ENCODE measurements at regions not wholly inside any gene's neighbourhood (a gene's known extent, or its start where the extent isn't known, plus 50 kb on each side); places are given as distances from the start of the nearest gene placed in this dataset.

DNA sequence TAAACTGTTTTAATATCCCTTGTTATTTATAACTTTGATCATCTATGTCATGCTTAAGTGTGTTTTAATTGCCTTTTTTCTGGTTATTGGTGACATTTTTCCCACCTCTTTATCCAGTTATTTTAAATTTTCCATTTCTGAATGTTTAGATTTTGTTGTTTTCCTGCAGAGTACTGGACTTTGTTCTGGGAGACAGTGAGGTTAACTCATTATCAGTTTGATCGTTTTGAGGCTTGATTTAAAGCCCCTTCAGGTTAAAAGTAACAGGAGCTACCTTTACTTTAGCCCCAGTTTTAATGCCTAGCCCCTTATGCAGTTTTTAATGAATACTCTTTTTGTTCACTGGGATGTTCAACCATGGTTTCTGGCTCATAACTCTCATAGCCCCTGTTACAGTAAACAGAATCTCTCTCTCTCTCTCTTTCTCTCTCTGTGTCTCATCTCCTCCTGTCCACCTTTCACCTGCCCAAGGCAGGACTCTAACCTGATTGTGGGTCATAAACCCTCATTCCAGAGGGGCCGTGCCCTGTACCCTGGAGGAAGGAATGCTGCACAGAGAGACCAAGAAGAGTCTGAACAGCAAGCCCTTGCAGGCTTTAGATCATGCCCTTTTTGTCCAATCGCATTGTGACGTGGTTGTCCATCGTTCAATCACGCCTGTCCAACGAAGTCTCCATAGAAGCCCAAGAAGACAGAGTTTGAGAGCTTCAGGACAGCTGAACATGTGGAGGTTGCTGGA, 91.8 kb upstream of the WDR72 start:
- no peaks in the 10 kb centered on the region for H3K27me3 ChIP-seq (ENCODE audit: control insufficient read depth, insufficient read depth, low read length)
- no peaks in the 10 kb centered on the region for H3K9me3 ChIP-seq (ENCODE audit: control insufficient read depth, insufficient read depth, low read depth, low read length)
- no peak overlapping the region for H3K4me3 ChIP-seq (replicated peaks in 1 of 4; ENCODE audit: control extremely low read depth in 1 of 4, insufficient read depth in 1 of 4, low read depth in 3 of 4, low read length in 4 of 4)
- no peaks in the 10 kb centered on the region for H4K20me1 ChIP-seq (ENCODE audit: control insufficient read depth, extremely low read depth, insufficient read depth, low read length)
- no peaks in the 10 kb centered on the region for H3K4me1 ChIP-seq (ENCODE audit: control insufficient read depth, extremely low read depth, insufficient read depth, low read length)
- H3K27ac ChIP-seq (ENCODE audit: insufficient read depth, low read length), result no peak overlapping the region
- DNase-seq (ENCODE audit: low read depth in 2 of 2), result no peak
- H3K4me2 ChIP-seq (ENCODE audit: extremely low read depth, insufficient read depth, low read length), result no peak overlapping the region
- H3K36me3 ChIP-seq (ENCODE audit: control insufficient read depth, insufficient read depth, low read length), result no peaks in the 10 kb centered on the region
- H3K79me2 ChIP-seq (ENCODE audit: control insufficient read depth, insufficient read depth, low read length), result no peaks in the 10 kb centered on the region
- H3K9ac ChIP-seq (ENCODE audit: insufficient read depth, low read length), result no peak overlapping the region
- TF ChIP-seq EZH2 (IDR thresholded peaks at IDR 0.05; ENCODE audit: low read length, missing control alignments), result no peak
- TF ChIP-seq, protein P1, sequence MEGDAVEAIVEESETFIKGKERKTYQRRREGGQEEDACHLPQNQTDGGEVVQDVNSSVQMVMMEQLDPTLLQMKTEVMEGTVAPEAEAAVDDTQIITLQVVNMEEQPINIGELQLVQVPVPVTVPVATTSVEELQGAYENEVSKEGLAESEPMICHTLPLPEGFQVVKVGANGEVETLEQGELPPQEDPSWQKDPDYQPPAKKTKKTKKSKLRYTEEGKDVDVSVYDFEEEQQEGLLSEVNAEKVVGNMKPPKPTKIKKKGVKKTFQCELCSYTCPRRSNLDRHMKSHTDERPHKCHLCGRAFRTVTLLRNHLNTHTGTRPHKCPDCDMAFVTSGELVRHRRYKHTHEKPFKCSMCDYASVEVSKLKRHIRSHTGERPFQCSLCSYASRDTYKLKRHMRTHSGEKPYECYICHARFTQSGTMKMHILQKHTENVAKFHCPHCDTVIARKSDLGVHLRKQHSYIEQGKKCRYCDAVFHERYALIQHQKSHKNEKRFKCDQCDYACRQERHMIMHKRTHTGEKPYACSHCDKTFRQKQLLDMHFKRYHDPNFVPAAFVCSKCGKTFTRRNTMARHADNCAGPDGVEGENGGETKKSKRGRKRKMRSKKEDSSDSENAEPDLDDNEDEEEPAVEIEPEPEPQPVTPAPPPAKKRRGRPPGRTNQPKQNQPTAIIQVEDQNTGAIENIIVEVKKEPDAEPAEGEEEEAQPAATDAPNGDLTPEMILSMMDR (conservative IDR thresholded peaks at IDR 0.05 in 1 of 2, IDR thresholded peaks at IDR 0.05 in 1 of 2; ENCODE audit: low read depth in 1 of 2, low read length in 2 of 2), result no peak
- H2AFZ ChIP-seq (ENCODE audit: low read length), result no peak overlapping the region

DNA sequence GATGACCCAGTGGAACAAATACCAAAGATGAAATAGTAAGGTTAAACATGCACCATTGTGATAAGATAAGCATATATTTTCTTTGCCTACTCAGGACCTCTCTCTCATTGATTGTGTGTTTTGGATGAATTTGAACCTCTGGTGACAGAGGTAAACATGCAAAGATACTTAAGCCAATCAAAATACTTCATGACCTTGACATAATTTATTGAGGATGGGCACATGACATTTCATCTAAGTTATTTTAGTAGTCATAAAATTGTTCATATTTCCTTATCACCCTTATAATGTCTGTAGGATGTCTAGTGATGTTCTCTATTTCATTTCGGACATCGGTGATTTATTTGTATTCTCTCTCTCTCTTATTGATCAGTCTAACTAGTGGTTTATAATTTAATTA, 88.3 kb upstream of the WDR72 start:
- DNase-seq (ENCODE audit: low read depth in 2 of 2), result no peak
- no peak overlapping the region for H3K4me2 ChIP-seq (ENCODE audit: extremely low read depth, insufficient read depth, low read length)
- H3K27me3 ChIP-seq (ENCODE audit: control insufficient read depth, insufficient read depth, low read length), result no peaks in the 10 kb centered on the region
- H3K9ac ChIP-seq (ENCODE audit: insufficient read depth, low read length), result no peak overlapping the region
- H4K20me1 ChIP-seq (ENCODE audit: control insufficient read depth, extremely low read depth, insufficient read depth, low read length), result no peaks in the 10 kb centered on the region
- H3K4me3 ChIP-seq (replicated peaks in 1 of 4; ENCODE audit: control extremely low read depth in 1 of 4, insufficient read depth in 1 of 4, low read depth in 3 of 4, low read length in 4 of 4), result no peak overlapping the region
- H2AFZ ChIP-seq (ENCODE audit: low read length), result no peak overlapping the region
- H3K27ac ChIP-seq (ENCODE audit: insufficient read depth, low read length), result no peak overlapping the region
- H3K79me2 ChIP-seq (ENCODE audit: control insufficient read depth, insufficient read depth, low read length), result no peaks in the 10 kb centered on the region
- H3K9me3 ChIP-seq (ENCODE audit: control insufficient read depth, insufficient read depth, low read depth, low read length), result no peaks in the 10 kb centered on the region
- no peaks in the 10 kb centered on the region for H3K4me1 ChIP-seq (ENCODE audit: control insufficient read depth, extremely low read depth, insufficient read depth, low read length)
- no peaks in the 10 kb centered on the region for H3K36me3 ChIP-seq (ENCODE audit: control insufficient read depth, insufficient read depth, low read length)
- TF ChIP-seq, protein P1 (conservative IDR thresholded peaks at IDR 0.05 in 1 of 2, IDR thresholded peaks at IDR 0.05 in 1 of 2; ENCODE audit: low read depth in 1 of 2, low read length in 2 of 2), result no peak
- TF ChIP-seq EZH2 (IDR thresholded peaks at IDR 0.05; ENCODE audit: low read length, missing control alignments), result no peak

DNA sequence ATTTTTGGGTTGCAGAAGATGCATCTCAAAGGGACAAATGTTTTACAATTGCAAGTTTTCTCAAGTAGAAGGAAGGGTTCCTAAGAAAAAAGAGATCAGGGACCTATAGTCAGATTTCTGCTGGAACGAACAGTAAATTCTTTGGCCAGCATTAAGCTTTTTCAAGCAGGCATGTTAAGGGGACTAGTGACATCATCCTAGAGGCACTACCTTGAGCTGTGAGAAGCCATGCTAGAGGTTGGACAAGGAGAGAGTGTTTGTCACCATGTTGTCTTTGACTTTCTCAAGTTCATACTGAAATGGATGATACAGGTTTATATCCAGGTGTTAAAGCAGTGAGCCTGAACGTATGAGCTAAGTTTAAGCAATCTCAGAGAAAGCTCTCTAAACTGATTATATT, 85.2 kb upstream of the WDR72 start:
- Histone ChIP-seq H4K20me1 (ENCODE audit: control insufficient read depth, extremely low read depth, insufficient read depth, low read length) (no peaks in the 10 kb centered on the region), H3K27ac (ENCODE audit: insufficient read depth, low read length) (no peak overlapping the region), H3K4me3 (replicated peaks in 1 of 4; ENCODE audit: control extremely low read depth in 1 of 4, insufficient read depth in 1 of 4, low read depth in 3 of 4, low read length in 4 of 4) (no peak overlapping the region), H3K9ac (ENCODE audit: insufficient read depth, low read length) (no peak overlapping the region), H3K4me2 (ENCODE audit: extremely low read depth, insufficient read depth, low read length) (no peak overlapping the region), H3K4me1 (ENCODE audit: control insufficient read depth, extremely low read depth, insufficient read depth, low read length) (no peaks in the 10 kb centered on the region), H3K36me3 (ENCODE audit: control insufficient read depth, insufficient read depth, low read length) (no peaks in the 10 kb centered on the region), H3K9me3 (ENCODE audit: control insufficient read depth, insufficient read depth, low read depth, low read length) (no peaks in the 10 kb centered on the region), H3K27me3 (ENCODE audit: control insufficient read depth, insufficient read depth, low read length) (no peaks in the 10 kb centered on the region), H3K79me2 (ENCODE audit: control insufficient read depth, insufficient read depth, low read length) (no peaks in the 10 kb centered on the region), H2AFZ (ENCODE audit: low read length) (no peak overlapping the region)
- TF ChIP-seq EZH2 (IDR thresholded peaks at IDR 0.05; ENCODE audit: low read length, missing control alignments), result no peak
- TF ChIP-seq, protein P1 (conservative IDR thresholded peaks at IDR 0.05 in 1 of 2, IDR thresholded peaks at IDR 0.05 in 1 of 2; ENCODE audit: low read depth in 1 of 2, low read length in 2 of 2), result no peak
- no peak for DNase-seq (ENCODE audit: low read depth in 2 of 2)

Data from fibroblast of lung (primary cell).